ENCODE measurements at regions not wholly inside any gene's neighbourhood (a gene's known extent, or its start where the extent isn't known, plus 50 kb on each side); places are given as distances from the start of the nearest gene placed in this dataset.

DNA sequence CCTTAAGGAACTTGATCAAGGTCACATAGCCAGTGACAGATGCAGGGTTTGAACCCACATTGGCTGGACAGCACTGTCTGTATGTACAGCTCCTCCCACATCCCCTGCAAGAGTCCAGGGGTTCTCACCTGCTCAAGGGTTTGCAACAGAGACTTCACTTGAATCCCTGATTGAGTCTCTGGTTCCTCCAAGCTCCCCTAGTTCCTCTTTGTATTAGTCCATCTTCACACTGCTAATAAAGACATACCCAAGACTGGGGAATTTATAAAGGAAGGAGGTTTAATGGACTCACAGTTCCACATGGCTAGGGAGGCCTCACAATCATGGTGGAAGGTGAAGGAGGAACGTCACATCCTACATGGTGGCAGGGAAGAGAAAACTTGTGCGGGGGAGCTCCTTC lies 72.8 kb upstream of the CLDN10 start:
- H3K4me3 ChIP-seq (ENCODE audit: low read length): no peak overlapping the region
- no peak for DNase-seq (ENCODE audit: low read depth)
- TF ChIP-seq, protein P1, sequence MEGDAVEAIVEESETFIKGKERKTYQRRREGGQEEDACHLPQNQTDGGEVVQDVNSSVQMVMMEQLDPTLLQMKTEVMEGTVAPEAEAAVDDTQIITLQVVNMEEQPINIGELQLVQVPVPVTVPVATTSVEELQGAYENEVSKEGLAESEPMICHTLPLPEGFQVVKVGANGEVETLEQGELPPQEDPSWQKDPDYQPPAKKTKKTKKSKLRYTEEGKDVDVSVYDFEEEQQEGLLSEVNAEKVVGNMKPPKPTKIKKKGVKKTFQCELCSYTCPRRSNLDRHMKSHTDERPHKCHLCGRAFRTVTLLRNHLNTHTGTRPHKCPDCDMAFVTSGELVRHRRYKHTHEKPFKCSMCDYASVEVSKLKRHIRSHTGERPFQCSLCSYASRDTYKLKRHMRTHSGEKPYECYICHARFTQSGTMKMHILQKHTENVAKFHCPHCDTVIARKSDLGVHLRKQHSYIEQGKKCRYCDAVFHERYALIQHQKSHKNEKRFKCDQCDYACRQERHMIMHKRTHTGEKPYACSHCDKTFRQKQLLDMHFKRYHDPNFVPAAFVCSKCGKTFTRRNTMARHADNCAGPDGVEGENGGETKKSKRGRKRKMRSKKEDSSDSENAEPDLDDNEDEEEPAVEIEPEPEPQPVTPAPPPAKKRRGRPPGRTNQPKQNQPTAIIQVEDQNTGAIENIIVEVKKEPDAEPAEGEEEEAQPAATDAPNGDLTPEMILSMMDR (IDR thresholded peaks at IDR 0.05; ENCODE audit: insufficient read depth, low read depth, low read length, missing control alignments): no peak

DNA sequence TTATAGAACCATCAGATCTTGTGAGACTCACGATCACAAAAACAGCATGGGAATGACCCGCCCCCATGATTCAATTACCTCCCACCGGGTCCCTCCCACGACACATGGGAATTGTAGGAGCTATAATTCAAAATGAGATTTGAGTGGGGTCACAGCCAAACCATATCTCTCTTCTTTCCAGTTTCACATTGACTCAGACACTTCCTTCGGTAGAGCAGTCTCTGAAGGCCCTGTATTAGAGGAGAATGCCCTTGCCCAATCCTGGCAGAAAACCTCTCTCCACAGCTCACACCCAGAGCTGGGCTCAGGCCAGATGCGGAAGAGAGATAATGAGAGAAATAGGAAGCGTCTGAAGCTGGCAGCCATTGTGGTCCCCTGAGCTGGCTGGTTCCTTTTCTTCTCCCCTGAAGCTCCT lies 72.4 kb upstream of the CLDN10 start:
- TF ChIP-seq, protein P1 (IDR thresholded peaks at IDR 0.05; ENCODE audit: insufficient read depth, low read depth, low read length, missing control alignments): no peak
- H3K4me3 ChIP-seq (ENCODE audit: low read length): no peak overlapping the region
- no peak for DNase-seq (ENCODE audit: low read depth)

DNA sequence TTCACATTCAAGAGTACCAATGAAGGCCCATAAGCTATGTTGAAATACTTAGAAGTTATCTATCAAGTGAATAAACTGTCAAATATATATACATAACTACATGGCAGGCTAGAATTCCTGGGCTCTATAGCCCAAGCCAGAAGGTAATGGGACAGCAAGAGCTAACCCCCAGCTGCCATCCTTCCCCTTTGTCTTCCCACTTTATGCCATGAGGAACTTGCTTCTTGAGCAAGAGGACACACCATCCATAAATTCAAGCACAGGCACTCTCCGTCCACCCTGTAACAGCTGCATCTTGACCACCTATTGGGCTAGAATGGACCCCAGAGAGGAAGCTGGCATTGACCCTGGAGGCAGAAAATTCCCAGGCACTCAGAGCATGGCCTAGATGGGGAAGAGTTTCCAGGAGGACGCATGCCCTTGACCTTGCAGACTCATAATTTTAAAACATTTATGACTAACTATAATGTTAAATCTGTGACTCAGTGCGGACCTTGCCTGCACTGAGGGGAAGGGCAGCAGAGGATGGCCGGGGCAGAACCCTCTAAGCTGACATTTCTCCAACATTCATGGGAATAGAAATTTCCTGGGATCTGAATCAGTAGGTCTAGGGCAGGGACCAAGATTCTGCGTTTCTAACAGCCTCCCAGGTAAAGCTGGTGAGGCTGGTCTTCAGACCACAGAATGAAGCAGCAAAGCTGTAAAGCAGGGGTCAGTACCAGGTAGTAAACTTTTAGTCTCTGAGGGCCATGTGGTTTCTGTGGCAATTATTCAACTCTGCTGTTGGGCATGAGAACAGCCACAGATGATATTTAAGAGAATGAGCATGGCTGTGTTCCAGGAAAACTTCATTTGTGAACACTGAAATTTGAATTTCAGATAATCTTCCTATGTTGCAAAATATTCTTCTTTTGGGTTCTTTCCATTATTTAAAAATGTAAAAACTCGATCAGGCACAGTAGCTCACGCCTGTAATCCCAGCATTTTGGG lies 71.4 kb upstream of the CLDN10 start:
- H3K4me3 ChIP-seq (ENCODE audit: low read length): no peak overlapping the region

DNA sequence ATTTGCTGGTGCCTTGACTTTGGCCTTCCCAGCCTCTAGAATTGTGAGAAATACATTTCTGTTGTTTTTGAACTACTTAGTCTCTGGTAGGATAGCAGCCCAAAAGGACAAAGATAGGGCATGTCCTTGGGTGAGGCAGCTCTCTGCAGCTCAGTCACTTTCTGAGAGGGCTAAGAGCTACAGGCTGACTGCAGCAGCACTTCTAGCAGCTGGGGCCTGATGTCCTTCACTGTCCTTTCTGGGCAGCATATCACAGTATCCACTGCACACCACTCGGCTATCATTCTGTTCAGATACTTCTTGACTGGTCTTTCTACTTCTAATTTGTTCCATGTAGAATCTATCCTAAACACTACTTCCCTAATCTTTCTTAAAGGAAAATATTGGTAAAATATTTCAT lies 68.5 kb upstream of the CLDN10 start:
- no peak overlapping the region for H3K4me3 ChIP-seq (ENCODE audit: low read length)
- DNase-seq (ENCODE audit: low read depth): no peak
- TF ChIP-seq, protein P1 (IDR thresholded peaks at IDR 0.05; ENCODE audit: insufficient read depth, low read depth, low read length, missing control alignments): no peak

More for the DNA sequence above, 71.4 kb upstream of the CLDN10 start:
- TF ChIP-seq, protein P1 (IDR thresholded peaks at IDR 0.05; ENCODE audit: insufficient read depth, low read depth, low read length, missing control alignments): no peak
- DNase-seq (ENCODE audit: low read depth): peak; percentile 25

DNA sequence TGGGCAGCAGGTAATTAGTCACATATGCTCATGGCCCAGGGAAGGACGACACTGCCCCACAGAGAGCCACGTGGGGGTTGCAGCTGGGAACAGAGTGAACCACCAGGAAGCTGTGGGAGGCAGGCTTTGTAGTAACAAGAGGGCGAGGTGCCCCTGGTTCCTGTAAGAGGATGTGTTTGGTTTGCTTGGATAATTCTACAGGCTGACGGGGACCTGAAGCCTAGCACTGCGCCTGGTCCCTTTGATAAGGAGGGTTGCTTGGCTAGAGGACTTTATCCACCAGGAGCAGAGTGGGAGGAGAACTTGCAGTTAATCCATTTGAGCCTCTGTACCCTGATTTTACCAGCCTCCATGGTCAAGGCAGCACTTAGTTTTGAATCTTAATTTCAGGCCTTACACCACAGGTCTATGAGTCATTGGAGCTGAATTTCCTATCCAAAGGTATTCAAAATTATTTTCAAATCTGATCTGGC lies 67.4 kb upstream of the CLDN10 start:
- peak; percentile 60 for DNase-seq (ENCODE audit: low read depth)
- TF ChIP-seq, protein P1 (IDR thresholded peaks at IDR 0.05; ENCODE audit: insufficient read depth, low read depth, low read length, missing control alignments): no peak
- H3K4me3 ChIP-seq (ENCODE audit: low read length): no peak overlapping the region

DNA sequence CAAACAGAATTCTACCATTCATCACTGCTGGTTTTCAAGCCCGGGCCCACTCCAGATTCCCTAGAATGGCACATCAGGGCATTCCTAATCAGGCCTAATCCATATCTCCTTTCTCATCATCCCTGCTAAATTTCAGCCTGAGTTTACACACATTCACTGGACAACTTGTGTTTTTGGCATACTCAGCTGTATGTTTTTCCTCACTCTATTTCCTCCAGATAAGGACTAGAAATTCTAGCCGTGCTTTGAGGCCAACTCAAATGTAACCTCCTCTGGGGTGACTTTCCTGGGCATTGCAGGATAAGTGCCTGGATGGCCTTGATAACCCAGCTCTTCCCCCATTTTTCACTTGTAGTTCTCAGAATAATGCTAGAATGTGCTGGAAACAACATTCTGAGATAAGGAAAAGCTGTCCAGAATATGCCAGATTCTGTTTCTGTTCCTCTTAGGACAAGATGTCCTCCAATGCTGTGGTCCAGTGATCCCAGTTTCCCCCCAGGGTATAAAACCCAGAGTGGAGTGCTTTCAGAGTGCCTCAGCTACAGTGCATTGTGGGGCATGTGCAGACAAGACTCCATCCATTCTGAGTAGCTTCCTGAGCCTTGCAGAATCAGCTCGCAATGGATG lies 66.9 kb upstream of the CLDN10 start:
- TF ChIP-seq, protein P1 (IDR thresholded peaks at IDR 0.05; ENCODE audit: insufficient read depth, low read depth, low read length, missing control alignments): no peak
- no peak overlapping the region for H3K4me3 ChIP-seq (ENCODE audit: low read length)
- DNase-seq (ENCODE audit: low read depth): peak; percentile 90

All from epithelial cell of esophagus (primary cell).